ENCODE measurements at regions not wholly inside any gene's neighbourhood (a gene's known extent, or its start where the extent isn't known, plus 50 kb on each side); places are given as distances from the start of the nearest gene placed in this dataset.

DNA sequence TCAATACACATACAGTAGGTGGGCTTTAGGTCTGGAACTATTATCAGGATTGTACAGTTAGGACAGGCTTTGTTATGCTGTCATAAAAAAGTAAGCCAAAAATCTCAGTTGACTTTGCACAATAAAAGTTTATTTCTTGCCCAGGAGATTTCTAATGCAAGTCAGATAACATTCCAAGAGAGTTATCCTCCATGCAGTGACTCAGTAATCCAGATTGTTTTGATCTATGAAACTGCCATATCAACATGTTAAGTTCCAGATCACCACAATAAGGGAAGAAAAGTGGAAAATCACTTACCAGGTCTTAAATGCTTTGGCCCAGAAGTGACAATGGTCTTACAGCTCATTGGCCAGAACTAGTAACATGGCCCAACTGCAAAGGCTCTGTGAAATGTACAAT lies 636.2 kb upstream of the KLF12 start:
- Histone ChIP-seq H3K79me2 (ENCODE audit: control insufficient read depth, insufficient read depth, low read length) (no peaks in the 10 kb centered on the region), H3K4me1 (ENCODE audit: control insufficient read depth, extremely low read depth, insufficient read depth, low read length) (no peaks in the 10 kb centered on the region), H3K4me2 (ENCODE audit: control insufficient read depth, extremely low read depth, insufficient read depth, low read depth, low read length) (no peak overlapping the region), H3K9me1 (ENCODE audit: control insufficient read depth, extremely low read depth, insufficient read depth, low read length) (no peaks in the 10 kb centered on the region), H3K36me3 (ENCODE audit: control insufficient read depth in 2 of 2, extremely low read depth in 1 of 2, insufficient read depth in 2 of 2, low read length in 2 of 2) (no peaks in the 10 kb centered on the region), H3K27ac (ENCODE audit: control insufficient read depth, insufficient read depth, low read length) (no peak overlapping the region), H2AFZ (ENCODE audit: control insufficient read depth, low read length) (no peak overlapping the region), H3K9ac (ENCODE audit: control insufficient read depth, extremely low read depth, insufficient read depth, low read length) (no peak overlapping the region), H3K9me3 (ENCODE audit: control insufficient read depth, low read depth, low read length) (no peaks in the 10 kb centered on the region), H3K27me3 (ENCODE audit: control insufficient read depth, extremely low read depth, insufficient read depth, low read length) (no peaks in the 10 kb centered on the region), H4K20me1 (ENCODE audit: control insufficient read depth, extremely low read depth, insufficient read depth, low read length) (no peaks in the 10 kb centered on the region), H3K4me3 (ENCODE audit: control insufficient read depth in 2 of 3, extremely low read depth in 1 of 3, insufficient read depth in 2 of 3, low read depth in 1 of 3, low read length in 3 of 3) (no peak overlapping the region)
- FAIRE-seq: no peak
- dilution Hi-C loops (cut with MboI; ENCODE audit: extremely low pct_ligation_motif_present, low sequenced_read_pairs): no loop called here
- TF ChIP-seq, protein P1, sequence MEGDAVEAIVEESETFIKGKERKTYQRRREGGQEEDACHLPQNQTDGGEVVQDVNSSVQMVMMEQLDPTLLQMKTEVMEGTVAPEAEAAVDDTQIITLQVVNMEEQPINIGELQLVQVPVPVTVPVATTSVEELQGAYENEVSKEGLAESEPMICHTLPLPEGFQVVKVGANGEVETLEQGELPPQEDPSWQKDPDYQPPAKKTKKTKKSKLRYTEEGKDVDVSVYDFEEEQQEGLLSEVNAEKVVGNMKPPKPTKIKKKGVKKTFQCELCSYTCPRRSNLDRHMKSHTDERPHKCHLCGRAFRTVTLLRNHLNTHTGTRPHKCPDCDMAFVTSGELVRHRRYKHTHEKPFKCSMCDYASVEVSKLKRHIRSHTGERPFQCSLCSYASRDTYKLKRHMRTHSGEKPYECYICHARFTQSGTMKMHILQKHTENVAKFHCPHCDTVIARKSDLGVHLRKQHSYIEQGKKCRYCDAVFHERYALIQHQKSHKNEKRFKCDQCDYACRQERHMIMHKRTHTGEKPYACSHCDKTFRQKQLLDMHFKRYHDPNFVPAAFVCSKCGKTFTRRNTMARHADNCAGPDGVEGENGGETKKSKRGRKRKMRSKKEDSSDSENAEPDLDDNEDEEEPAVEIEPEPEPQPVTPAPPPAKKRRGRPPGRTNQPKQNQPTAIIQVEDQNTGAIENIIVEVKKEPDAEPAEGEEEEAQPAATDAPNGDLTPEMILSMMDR (optimal IDR thresholded peaks at IDR 0.05 in 1 of 3, IDR thresholded peaks at IDR 0.05 in 1 of 3, conservative IDR thresholded peaks at IDR 0.05 in 1 of 3; ENCODE audit: extremely low read depth in 1 of 3, insufficient read depth in 2 of 3, low read length in 3 of 3): no peak
- no peak for TF ChIP-seq EZH2 (IDR thresholded peaks at IDR 0.05; ENCODE audit: low read length)
- peak; percentile 11 for DNase-seq (ENCODE audit: low read depth, low spot score)

DNA sequence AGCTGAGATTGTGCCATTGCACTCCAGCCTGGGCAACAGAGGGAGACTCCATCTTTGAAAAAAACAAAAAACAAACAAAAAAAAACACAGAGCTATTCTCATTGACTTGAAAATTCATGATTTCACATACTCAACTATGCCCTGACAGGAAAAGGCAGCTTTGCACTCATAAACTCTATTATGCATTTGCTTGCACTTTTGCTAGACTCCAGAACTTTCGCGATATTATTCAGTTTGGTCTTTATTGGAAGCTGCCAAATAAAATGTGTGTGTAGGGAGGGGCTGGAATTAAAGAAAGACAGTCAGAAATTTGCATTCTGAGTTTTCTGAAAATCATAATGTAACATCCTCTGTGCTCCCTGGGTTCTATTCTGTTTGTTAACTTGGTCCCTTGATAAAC lies 635.1 kb upstream of the KLF12 start:
- no peaks in the 10 kb centered on the region for H3K9me1 ChIP-seq (ENCODE audit: control insufficient read depth, extremely low read depth, insufficient read depth, low read length)
- no peaks in the 10 kb centered on the region for H4K20me1 ChIP-seq (ENCODE audit: control insufficient read depth, extremely low read depth, insufficient read depth, low read length)
- H3K4me2 ChIP-seq (ENCODE audit: control insufficient read depth, extremely low read depth, insufficient read depth, low read depth, low read length): no peak overlapping the region
- no peaks in the 10 kb centered on the region for H3K9me3 ChIP-seq (ENCODE audit: control insufficient read depth, low read depth, low read length)
- no peak overlapping the region for H2AFZ ChIP-seq (ENCODE audit: control insufficient read depth, low read length)
- H3K79me2 ChIP-seq (ENCODE audit: control insufficient read depth, insufficient read depth, low read length): no peaks in the 10 kb centered on the region
- no peak for FAIRE-seq
- no peaks in the 10 kb centered on the region for H3K36me3 ChIP-seq (ENCODE audit: control insufficient read depth in 2 of 2, extremely low read depth in 1 of 2, insufficient read depth in 2 of 2, low read length in 2 of 2)
- no peak overlapping the region for H3K4me3 ChIP-seq (ENCODE audit: control insufficient read depth in 2 of 3, extremely low read depth in 1 of 3, insufficient read depth in 2 of 3, low read depth in 1 of 3, low read length in 3 of 3)
- no peaks in the 10 kb centered on the region for H3K4me1 ChIP-seq (ENCODE audit: control insufficient read depth, extremely low read depth, insufficient read depth, low read length)
- H3K27ac ChIP-seq (ENCODE audit: control insufficient read depth, insufficient read depth, low read length): no peak overlapping the region
- DNase-seq (ENCODE audit: low read depth, low spot score): no peak
- no peaks in the 10 kb centered on the region for H3K27me3 ChIP-seq (ENCODE audit: control insufficient read depth, extremely low read depth, insufficient read depth, low read length)
- TF ChIP-seq EZH2 (IDR thresholded peaks at IDR 0.05; ENCODE audit: low read length): no peak
- TF ChIP-seq, protein P1 (optimal IDR thresholded peaks at IDR 0.05 in 1 of 3, IDR thresholded peaks at IDR 0.05 in 1 of 3, conservative IDR thresholded peaks at IDR 0.05 in 1 of 3; ENCODE audit: extremely low read depth in 1 of 3, insufficient read depth in 2 of 3, low read length in 3 of 3): no peak
- dilution Hi-C loops (cut with MboI; ENCODE audit: extremely low pct_ligation_motif_present, low sequenced_read_pairs): no loop called here
- H3K9ac ChIP-seq (ENCODE audit: control insufficient read depth, extremely low read depth, insufficient read depth, low read length): no peak overlapping the region
